GM12865 (cell line): ENCODE measurements at regions not wholly inside any gene's neighbourhood (a gene's known extent, or its start where the extent isn't known, plus 50 kb on each side); places are given as distances from the start of the nearest gene placed in this dataset.
A peak's percentile ranks its signal among the peaks of the same experiment; 100 is the strongest.
"Not testable (repeated sequence)": the region's sequence is repeated elsewhere in the genome, so short reads cannot be mapped to it uniquely, and the experiment has no call there.

Experiments
- DNase-seq: peaks from one replicate; pipeline ENCODE4 v3.0.0; 2010; ENCODE audit warnings: low read depth
- H3K4me3 ChIP-seq: 2 replicates; pipeline ENCODE4 v1.5.1; 2011; ENCODE audit warnings: mild to moderate bottlenecking, low read depth, low read length, control low read depth
- CTCF ChIP-seq: IDR thresholded peaks from 2 replicates; pipeline ENCODE4 v1.5.1; 2011; ENCODE audit warnings: low read length, control low read depth, low read depth, inconsistent platforms; ENCODE audit not compliant: insufficient read depth; ENCODE audit errors: missing control alignments

GRCh38 chr4:159946983-159947615 is 844.2 kb downstream of the RAPGEF2 start:
- DNase-seq = peak; percentile 68
- TF ChIP-seq CTCF = peak; percentile 68
- H3K4me3 ChIP-seq = no peak overlapping the region

- DNase-seq = no peak
- H3K4me3 ChIP-seq = no peak overlapping the region
- no peak for TF ChIP-seq CTCF
Observed at GRCh38 chr4:159950707-159951106, 847.8 kb downstream of the RAPGEF2 start.

GRCh38 chr4:159966746-159967145 is 863.9 kb downstream of the RAPGEF2 start:
- TF ChIP-seq CTCF = no peak
- no peak for DNase-seq
- H3K4me3 ChIP-seq = no peak overlapping the region

GRCh38 chr4:159976871-159977482 is 874.1 kb downstream of the RAPGEF2 start:
- not testable (repeated sequence) for H3K4me3 ChIP-seq, DNase-seq

GRCh38 chr4:159977907-159978617 is 875.2 kb downstream of the RAPGEF2 start:
- DNase-seq = peak; percentile 38
- no peak for TF ChIP-seq CTCF
- H3K4me3 ChIP-seq = no peak overlapping the region

- H3K4me3 ChIP-seq = no peak overlapping the region
- no peak for TF ChIP-seq CTCF
- no peak for DNase-seq
Observed at GRCh38 chr4:159979351-159979750, 876.5 kb downstream of the RAPGEF2 start.

- no peak overlapping the region for H3K4me3 ChIP-seq
- no peak for TF ChIP-seq CTCF
- DNase-seq = peak; percentile 68
Observed at GRCh38 chr4:159979953-159980352, 877.1 kb downstream of the RAPGEF2 start.
